Activated naive CD4-positive, alpha-beta T cell treated with anti-CD3 and anti-CD28 coated beads, Interleukin-2, amount 50 U/mL, for 72 hours (primary cell): ENCODE measurements at regions not wholly inside any gene's neighbourhood (a gene's known extent, or its start where the extent isn't known, plus 50 kb on each side); places are given as distances from the start of the nearest gene placed in this dataset.
"Not testable (repeated sequence)": the region's sequence is repeated elsewhere in the genome, so short reads cannot be mapped to it uniquely, and the experiment has no call there.

Source experiments
- ATAC-seq, 2 donors: fragments of 150-1000 bp; cut with Tn5 transposase; 2 replicates each; pipeline ENCODE4 v1.10.0; 2021; ENCODE audit warnings: mild to moderate bottlenecking in 2 of 2, moderate library complexity in 2 of 2
- DNase-seq, 2 donors: peaks; one replicate each; pipeline ENCODE4 v3.0.0; 2021 to 2022; ENCODE audit warnings: low spot score in 2 of 2
- H3K27ac Mint-ChIP-seq, 2 donors: one replicate each; pipeline ENCODE4 v1.8.0; 2022; ENCODE audit warnings: mild to moderate bottlenecking in 2 of 2, mixed read lengths in 2 of 2
- H3K36me3 Mint-ChIP-seq, 2 donors: one replicate each; pipeline ENCODE4 v1.8.0; 2022; ENCODE audit warnings: mixed read lengths in 2 of 2
- H3K9me3 Mint-ChIP-seq, 2 donors: one replicate each; pipeline ENCODE4 v1.8.0; 2022; ENCODE audit warnings: mixed read lengths in 2 of 2

DNA sequence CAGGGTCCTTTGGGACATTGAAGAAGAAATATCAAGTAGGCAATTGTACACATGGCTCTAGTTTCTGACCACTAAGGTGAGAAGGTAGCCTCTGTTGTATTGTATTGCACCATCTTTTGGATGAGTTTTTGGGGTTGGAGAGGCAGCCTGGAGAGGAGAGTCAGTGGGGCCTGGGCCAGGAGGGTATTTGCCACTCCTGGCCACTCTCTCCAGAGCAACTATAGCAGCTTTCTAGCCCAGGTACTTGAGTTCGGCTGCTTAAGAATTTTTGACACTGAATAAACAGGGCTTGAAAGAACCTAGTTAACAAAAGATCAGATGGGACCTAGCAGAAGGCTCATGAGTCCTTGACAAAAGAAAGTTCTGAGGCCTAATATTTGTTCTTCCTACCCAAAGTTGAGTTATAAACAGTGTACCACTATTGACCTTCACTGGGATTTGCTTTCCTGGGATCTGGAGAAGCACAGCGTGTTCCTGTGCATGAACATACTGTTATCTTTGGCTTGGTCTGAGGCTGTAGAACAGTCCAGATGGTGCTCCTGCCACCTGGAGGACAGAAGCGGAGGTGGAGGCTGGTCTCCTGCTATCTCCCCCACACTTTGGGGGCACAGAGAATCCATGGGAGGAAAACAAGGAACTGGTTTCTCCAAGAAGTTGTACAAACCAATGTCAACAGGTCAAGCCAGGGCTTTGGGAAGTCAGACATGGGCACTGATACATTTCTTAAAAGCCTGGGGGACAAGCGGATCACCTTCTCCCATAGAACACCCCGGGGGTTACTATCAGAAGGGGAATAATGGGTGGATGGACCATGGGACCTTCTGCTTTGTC lies 110.4 kb upstream of the LIFR start:
- ATAC-seq (no peak), DNase-seq (no peak)
- H3K9me3 Mint-ChIP-seq = no peaks in the 10 kb centered on the region
- H3K27ac Mint-ChIP-seq = no peak overlapping the region
- H3K36me3 Mint-ChIP-seq = no peaks in the 10 kb centered on the region

DNA sequence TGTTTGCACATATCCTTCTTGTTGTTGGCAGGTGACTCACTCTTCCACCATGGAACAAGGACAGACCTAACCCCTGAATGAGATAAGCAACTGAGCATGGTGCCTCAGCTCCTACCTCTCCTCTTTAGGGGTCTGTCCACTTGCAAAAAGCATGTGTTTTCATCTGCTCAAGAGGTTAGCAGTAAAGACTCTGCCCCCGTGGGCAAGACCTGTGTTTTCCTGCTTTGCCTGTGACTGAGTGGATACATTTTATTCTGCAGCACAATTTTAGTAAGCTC lies 111.0 kb upstream of the LIFR start:
- ATAC-seq = no peak
- DNase-seq = no peak
- Mint-ChIP-seq H3K9me3 (no peaks in the 10 kb centered on the region), H3K36me3 (no peaks in the 10 kb centered on the region), H3K27ac (no peak overlapping the region)

DNA sequence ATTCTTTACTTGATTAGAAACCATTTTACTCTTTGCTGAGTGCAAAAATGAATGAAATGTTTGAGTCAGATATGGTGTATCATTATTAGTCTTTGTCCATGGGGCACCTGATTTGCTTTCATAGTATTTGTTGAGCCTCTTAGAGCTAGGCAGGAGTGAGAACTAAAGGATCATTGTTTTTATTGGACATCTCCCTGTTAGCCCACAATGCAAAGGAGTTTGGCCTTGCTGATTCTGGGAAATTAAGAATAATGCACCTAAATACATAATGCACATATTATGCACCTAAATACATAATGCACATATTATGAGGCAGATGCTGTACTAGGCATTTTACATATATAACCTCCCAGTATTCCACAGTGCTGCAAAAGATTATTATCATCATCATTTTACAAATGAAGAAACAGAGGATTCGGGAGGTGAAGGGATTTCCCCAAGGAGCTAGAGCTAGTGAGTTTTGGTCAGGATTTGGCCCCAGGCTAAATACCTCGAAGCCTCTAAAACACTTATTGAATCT lies 113.0 kb upstream of the LIFR start:
- ATAC-seq (no peak), DNase-seq (no peak)
- Mint-ChIP-seq H3K27ac (no peak overlapping the region), H3K36me3 (no peaks in the 10 kb centered on the region), H3K9me3 (peaks cover 3 to 7% of the 10 kb centered on the region in 2 donors)

DNA sequence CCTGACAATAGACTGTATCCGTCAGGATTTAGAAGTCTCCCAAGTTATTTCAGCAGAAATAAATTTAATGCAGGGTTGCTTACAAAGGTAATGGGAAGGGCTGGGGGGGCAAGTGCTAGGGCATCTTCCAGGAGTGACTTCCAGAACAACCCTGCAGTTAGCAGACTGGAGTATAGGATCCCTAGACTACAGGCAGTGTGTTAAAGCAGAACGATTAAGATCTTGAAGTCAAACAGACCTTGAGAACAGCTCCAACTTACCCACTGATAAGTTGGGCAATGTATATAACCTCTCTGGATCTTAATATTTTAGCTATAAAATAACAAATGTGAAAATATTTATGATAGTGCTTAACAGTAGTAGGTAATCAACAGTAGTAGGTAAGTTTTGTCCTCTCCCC lies 113.6 kb upstream of the LIFR start:
- H3K36me3 Mint-ChIP-seq = no peaks in the 10 kb centered on the region
- ATAC-seq (no peak), DNase-seq (no peak)

DNA sequence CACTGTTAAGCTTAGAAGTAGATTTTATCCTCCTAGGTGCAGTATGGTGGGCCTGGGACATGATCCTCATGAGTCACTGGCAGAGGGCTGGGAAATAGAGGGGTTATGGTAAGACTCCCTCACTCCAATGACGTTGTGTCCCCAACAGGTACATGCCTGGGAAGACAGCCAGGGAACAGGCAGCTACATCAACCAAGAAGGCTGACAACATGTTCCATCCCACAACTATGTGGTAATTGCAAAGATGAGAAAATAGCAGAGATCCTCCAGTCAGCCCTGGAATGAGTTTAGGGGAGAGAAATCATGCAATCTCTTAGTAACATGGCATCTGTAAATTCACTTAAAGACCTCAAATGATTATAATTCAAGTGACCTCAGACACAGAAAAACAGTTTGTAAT lies 114.4 kb upstream of the LIFR start:
- Mint-ChIP-seq H3K36me3 (no peaks in the 10 kb centered on the region), H3K9me3 (peaks cover 3 to 8% of the 10 kb centered on the region in 2 donors), H3K27ac (no peak overlapping the region)
- ATAC-seq = no peak
- DNase-seq = no peak

More for the DNA sequence above, 113.6 kb upstream of the LIFR start:
- H3K27ac Mint-ChIP-seq = no peak overlapping the region
- H3K9me3 Mint-ChIP-seq = peaks cover 3 to 8% of the 10 kb centered on the region in 2 donors

DNA sequence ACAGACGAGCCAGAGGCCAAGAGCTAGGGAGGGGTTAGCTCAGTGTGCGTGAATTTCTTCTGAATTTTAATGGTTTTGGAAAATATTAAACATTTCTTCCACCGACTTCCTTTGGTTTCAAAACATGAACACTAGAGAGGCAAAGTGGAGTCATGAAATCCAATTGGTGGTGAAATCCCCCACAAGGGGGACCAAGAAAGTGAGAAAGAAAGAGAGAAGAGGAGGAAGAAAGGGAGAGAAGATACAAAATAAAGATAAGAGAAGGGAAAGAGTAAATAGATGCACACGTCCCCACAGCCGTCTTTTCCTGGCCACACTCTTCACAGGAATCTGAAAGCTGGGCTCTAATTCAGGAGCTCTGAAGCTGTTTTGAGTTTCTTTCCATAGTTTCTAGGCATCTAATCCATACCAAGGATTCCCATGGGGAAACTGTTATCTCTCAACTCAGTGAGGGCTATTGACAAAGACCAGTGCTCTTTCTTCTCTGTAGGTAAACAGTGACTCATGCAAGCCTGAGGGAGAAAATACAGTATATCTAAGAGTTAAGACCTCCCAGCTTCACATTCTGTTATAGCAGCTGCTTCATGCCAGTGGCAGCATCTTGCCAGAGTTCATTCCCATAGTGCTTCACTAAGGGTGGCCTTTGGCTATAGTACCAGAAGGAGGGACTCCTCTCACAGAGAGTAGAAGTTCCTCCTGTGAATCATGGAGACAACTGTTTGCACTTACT lies 115.8 kb upstream of the LIFR start:
- ATAC-seq (no peak), DNase-seq (no peak)
- Mint-ChIP-seq H3K36me3 (no peaks in the 10 kb centered on the region), H3K27ac (no peak overlapping the region), H3K9me3 (peaks cover 3 to 8% of the 10 kb centered on the region in 2 donors)

DNA sequence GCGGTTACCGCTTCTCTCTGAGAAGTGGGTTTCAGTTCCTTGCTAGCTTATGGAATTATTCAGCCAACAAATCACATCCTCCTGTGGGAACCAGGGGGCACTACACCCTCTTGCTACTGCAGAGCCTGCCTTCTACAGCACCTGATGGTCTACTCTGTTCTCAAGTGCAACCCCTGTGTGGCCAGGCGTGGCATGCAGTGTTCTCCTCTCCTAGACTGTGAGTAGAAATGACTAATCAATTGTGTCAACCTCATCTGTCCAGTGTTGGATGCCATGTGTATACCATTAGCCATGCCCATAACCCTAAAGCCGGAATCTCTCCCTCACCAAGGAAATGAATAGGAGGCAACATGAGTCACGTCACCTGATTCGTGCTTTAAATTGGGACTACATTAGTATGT lies 117.2 kb upstream of the LIFR start:
- H3K9me3 Mint-ChIP-seq = peaks cover 3 to 8% of the 10 kb centered on the region in 2 donors
- no peaks in the 10 kb centered on the region for H3K36me3 Mint-ChIP-seq
- no peak overlapping the region for H3K27ac Mint-ChIP-seq
- ATAC-seq (no peak), DNase-seq (no peak)

DNA sequence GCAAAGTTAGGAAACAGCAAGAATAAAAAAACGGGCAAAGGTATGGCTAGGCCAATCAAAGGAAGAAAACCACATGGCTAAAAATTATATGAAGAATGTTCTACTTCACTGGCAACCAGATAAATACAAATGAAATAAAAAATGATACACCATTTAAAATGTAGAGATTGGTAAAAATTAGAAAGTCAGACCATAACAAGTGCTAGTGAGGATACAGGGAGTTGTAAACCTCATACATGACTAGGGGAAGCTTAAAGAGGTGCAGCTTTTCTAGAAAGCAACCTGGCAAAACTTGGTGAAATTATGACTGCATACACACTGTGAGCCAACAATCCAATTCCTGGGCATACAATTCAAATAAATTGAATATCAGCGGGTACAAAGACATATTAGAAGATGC lies 119.0 kb upstream of the LIFR start:
- peaks cover 3 to 8% of the 10 kb centered on the region in 2 donors for H3K9me3 Mint-ChIP-seq
- H3K36me3 Mint-ChIP-seq = no peaks in the 10 kb centered on the region
- no peak for ATAC-seq

DNA sequence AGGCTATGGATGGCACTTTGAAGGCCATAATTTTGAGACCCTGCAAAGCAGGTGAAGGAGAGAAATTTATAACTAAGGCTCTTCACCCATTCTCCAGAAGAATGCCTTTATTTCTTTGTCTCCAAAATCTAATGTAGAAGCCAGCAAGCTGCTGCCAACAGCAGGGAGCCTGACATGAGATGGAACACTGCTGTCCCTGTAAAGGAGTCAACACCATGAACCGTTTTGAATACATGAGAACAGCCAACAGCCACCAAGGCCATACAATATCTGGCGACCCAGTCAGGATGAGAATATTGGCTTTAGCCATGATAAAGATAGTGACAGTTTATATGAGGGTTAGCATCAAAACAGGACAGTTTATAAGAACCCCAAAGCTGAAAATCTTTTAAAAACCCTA lies 121.2 kb upstream of the LIFR start:
- ATAC-seq = no peak
- DNase-seq = no peak
- Mint-ChIP-seq H3K9me3 (peaks cover 8 to 9% of the 10 kb centered on the region in 2 donors), H3K36me3 (no peaks in the 10 kb centered on the region), H3K27ac (no peak overlapping the region)

More for the DNA sequence above, 119.0 kb upstream of the LIFR start:
- DNase-seq = no peak
- no peak overlapping the region for H3K27ac Mint-ChIP-seq

DNA sequence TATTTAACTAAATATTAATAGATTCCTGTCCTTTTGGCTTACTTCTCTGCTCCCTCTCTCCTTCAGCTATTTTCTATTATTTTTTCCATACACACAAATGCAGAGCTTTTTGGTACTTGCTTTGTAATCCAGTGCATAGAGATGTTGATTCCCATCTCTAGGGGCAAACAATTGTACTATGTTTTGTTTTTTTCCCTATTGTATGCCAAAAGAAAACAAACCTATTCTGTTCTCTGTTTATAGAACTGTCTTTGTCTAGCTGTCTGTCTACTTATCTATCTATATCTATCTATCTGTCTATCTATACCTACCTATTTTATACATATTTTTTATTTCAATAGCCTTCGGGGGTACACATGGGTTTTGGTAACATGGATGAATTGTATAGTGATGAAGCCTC lies 121.6 kb upstream of the LIFR start:
- H3K27ac Mint-ChIP-seq = no peak overlapping the region
- peaks cover 8 to 9% of the 10 kb centered on the region in 2 donors for H3K9me3 Mint-ChIP-seq
- ATAC-seq (no peak), DNase-seq (no peak)
- H3K36me3 Mint-ChIP-seq = no peaks in the 10 kb centered on the region

DNA sequence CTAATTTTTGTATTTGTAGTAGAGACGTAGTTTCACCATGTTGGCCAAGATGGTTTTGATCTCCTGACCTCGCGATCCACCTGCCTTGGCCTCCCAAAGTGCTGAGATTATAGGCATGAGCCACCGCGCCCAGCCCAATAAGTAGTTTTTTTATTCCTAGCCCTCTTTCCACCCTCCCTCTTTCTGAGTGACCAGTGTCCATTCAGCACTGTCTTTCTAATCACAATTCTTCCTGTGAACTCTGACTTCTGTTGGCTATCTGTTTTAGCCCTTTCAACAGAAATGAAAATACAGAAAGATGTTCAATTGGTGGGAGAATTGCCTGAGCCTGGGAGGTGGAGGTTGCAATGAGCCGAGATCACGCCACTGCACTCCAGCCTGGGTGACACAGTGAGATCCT lies 122.3 kb upstream of the LIFR start:
- DNase-seq, H3K36me3 Mint-ChIP-seq: not testable (repeated sequence)

DNA sequence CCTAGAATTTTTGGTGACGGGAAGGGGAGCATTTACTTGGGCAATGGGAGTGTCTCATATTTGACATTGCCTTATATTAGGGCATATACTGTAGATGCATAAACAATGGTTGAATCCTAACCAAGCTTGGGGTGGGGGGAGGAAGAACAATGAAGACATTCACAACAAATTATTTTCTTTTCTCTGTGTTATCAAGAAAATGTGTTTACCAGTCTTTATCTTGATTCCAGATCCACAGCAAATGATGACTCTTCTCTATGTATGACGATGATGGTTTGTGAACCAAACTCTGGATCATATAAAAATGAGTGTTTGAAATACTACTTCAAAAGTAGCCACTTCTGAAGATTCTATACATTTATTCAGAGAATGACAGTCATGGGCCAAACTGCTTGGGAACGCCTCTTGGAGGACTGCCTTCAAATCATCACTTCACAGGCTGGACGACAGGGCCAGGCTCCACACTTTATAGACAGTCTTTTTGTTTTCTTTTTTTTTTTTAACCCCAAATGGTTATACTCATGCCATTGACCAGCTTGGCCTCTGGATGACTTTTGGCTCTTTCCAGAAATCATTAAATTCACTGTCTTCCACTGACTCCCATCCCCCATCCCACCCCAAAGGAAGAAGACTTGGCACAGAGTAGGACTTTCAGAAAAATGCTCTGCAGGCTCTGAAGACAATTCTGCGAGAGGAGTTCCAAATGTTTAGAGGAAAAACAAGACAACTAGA lies 123.8 kb upstream of the LIFR start:
- DNase-seq = no peak
- peaks cover 0 to 6% of the 10 kb centered on the region in 2 donors for H3K9me3 Mint-ChIP-seq

More for the DNA sequence above, 122.3 kb upstream of the LIFR start:
- not testable (repeated sequence) for ATAC-seq, H3K27ac Mint-ChIP-seq, H3K9me3 Mint-ChIP-seq

DNA sequence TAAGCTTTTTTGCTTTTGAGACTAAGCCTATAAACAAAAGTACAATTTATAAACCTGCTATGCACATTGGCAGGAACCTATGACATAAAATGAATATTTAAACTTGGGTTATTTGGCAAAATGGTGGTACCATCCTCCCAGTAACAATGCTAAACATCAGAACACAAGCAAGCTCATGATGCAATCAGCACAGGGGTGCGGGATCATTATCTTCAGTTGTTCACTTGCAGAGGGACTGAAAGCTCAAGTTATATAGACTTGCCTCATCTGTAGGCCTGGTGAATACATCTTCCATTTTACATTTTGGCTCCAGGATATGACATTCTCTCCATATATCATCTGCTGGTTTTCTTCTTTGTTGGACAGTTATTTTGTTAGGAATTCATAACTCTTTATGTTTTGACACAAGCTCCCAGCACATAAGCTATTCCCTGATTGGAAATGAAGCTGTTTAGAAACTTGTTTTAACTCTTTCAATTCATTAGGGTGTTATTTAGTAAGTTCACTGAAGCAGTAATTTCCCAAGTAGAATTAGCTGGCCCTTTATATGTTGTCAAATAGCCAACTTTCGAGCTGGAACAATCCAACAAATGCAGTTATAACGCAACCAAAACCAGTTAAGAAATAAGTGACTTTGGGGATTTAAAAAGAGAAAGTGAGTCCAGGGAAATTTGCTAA lies 124.7 kb upstream of the LIFR start:
- no peak for ATAC-seq
- DNase-seq = no peak
- H3K36me3 Mint-ChIP-seq = no peaks in the 10 kb centered on the region
- H3K9me3 Mint-ChIP-seq = peaks cover under 1 to 6% of the 10 kb centered on the region in 2 donors
- no peak overlapping the region for H3K27ac Mint-ChIP-seq

More for the DNA sequence above, 123.8 kb upstream of the LIFR start:
- Mint-ChIP-seq H3K27ac (no peak overlapping the region), H3K36me3 (no peaks in the 10 kb centered on the region)
- no peak for ATAC-seq

DNA sequence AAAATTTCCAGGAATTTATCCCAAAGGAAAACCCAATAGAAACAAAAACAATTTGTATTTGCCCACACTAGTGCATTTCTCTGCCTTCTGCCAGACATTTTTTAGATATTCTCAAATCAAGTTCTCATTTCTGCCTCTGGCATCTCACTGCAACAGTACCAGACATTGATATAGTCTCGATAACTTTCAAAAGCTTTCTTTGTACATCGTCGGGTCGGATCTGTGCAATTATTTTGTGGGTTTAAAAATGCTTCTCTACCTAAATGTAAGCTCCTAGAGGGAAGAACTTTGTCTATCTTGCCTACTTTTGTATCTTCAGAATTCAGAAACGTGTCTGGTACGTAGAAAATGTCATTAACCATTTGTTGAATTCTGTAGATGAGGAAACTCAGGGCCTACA lies 125.5 kb upstream of the LIFR start:
- Mint-ChIP-seq H3K36me3 (no peaks in the 10 kb centered on the region), H3K27ac (no peak overlapping the region), H3K9me3 (peaks cover 5 to 9% of the 10 kb centered on the region in 2 donors)
- ATAC-seq = no peak
- DNase-seq = no peak

DNA sequence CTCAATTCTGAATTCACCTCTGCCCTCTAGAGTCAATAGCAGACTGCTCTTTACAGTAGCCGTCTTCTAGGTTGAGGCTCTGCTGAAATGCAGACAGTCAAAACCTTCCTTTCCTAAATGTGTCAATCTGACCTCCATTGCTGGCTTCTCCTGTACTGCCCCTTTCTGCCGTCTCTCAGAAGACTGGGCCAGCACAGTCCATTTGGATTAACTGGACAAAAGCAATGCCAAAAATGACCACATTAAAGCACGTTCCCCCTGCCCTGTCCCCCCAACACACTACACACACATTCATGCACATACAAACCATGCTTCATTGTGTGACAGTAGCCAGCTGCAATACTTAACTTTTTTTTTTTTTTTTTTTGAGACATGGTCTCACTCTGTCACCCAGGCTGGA lies 130.2 kb upstream of the LIFR start:
- Mint-ChIP-seq H3K36me3 (no peaks in the 10 kb centered on the region), H3K9me3 (peaks cover 20 to 23% of the 10 kb centered on the region in 2 donors), H3K27ac (no peak overlapping the region)
- ATAC-seq (no peak), DNase-seq (no peak)

DNA sequence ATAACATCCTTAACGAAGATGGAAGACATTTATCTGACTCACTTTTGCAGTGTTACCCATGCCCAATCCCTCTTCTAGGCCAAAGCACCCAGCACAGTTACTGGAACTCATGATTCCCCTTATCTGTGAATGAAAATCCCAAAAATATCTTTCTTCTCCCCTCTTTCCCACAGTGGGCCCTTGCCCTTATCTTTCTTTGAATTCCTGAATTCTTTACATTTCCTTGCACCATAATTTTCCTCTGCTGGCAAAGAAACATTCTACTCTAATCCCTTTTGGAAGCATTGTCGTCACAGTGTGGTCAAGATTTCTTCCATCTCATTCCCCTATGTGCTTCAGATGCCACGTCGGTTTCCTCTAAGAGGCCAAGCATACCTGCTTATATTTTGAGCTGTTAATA lies 135.9 kb upstream of the LIFR start:
- Mint-ChIP-seq H3K27ac (no peak overlapping the region), H3K36me3 (no peaks in the 10 kb centered on the region), H3K9me3 (peaks cover 14 to 15% of the 10 kb centered on the region in 2 donors)
- DNase-seq (no peak), ATAC-seq (no peak)
